ENCODE measurements at regions not wholly inside any gene's neighbourhood (a gene's known extent, or its start where the extent isn't known, plus 50 kb on each side); places are given as distances from the start of the nearest gene placed in this dataset.

DNA sequence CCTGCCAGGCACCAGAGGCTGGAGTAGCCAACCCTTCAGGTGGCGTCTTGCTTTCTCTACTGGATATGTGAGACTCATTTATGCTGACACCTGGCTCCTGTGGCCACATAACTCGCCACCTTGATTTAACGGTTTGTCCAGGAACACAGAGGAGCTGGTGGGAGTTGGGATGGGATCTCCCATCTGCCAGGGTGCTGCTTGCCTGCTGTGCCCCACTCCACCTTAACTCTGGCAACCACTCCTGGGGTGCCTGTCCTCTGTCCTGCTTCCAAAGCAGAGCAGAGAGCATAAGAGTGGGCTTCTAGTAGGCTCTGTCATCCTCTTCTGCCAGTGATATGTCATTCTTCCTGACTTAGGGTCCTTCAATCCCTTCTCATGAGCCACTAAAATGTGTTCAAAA, 63.4 kb upstream of the ZNF423 start:
- no peak overlapping the region for H3K4me3 ChIP-seq (ENCODE audit: low read depth, low read length)
- no peak for DNase-seq (ENCODE audit: low read depth)
- no peaks in the 10 kb centered on the region for H3K27me3 ChIP-seq (ENCODE audit: control insufficient read depth, insufficient read depth, low read length)
- H3K36me3 ChIP-seq (ENCODE audit: control insufficient read depth, insufficient read depth, low read length), result no peaks in the 10 kb centered on the region
- TF ChIP-seq, protein P1, sequence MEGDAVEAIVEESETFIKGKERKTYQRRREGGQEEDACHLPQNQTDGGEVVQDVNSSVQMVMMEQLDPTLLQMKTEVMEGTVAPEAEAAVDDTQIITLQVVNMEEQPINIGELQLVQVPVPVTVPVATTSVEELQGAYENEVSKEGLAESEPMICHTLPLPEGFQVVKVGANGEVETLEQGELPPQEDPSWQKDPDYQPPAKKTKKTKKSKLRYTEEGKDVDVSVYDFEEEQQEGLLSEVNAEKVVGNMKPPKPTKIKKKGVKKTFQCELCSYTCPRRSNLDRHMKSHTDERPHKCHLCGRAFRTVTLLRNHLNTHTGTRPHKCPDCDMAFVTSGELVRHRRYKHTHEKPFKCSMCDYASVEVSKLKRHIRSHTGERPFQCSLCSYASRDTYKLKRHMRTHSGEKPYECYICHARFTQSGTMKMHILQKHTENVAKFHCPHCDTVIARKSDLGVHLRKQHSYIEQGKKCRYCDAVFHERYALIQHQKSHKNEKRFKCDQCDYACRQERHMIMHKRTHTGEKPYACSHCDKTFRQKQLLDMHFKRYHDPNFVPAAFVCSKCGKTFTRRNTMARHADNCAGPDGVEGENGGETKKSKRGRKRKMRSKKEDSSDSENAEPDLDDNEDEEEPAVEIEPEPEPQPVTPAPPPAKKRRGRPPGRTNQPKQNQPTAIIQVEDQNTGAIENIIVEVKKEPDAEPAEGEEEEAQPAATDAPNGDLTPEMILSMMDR (IDR thresholded peaks at IDR 0.05; ENCODE audit: insufficient read depth, low read length, poor library complexity, severe bottlenecking), result no peak

GRCh38 chr16:49920397-49920796, 64.5 kb upstream of the ZNF423 start:
- peaks cover 2% of the 10 kb centered on the region for H3K27me3 ChIP-seq (ENCODE audit: control insufficient read depth, insufficient read depth, low read length)
- no peak overlapping the region for H3K4me3 ChIP-seq (ENCODE audit: low read depth, low read length)
- no peak for DNase-seq (ENCODE audit: low read depth)
- TF ChIP-seq, protein P1 (IDR thresholded peaks at IDR 0.05; ENCODE audit: insufficient read depth, low read length, poor library complexity, severe bottlenecking), result no peak
- no peaks in the 10 kb centered on the region for H3K36me3 ChIP-seq (ENCODE audit: control insufficient read depth, insufficient read depth, low read length)

DNA sequence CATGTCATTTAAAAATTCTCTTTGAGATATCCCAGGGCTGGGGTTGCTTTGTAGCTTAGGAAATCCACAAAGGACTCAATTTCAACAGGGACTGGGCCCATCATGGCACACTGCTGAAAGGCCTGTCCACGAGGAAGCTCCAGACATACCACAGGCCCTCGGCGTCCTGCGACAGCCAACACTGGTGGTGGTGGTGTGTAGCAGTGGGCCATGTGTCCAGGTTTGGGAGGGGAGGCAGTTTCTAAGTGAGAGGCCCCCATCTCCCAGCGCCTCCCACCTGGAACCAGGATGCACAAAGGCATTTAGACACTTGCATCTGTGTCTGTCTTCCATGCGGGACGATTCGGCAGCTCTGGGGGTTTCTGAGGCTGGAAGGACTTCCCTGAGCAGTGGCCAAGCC, 65.2 kb upstream of the ZNF423 start:
- Histone ChIP-seq H3K4me3 (ENCODE audit: low read depth, low read length) (no peak overlapping the region), H3K36me3 (ENCODE audit: control insufficient read depth, insufficient read depth, low read length) (no peaks in the 10 kb centered on the region), H3K27me3 (ENCODE audit: control insufficient read depth, insufficient read depth, low read length) (peaks cover 2% of the 10 kb centered on the region)
- DNase-seq (ENCODE audit: low read depth), result no peak
- TF ChIP-seq, protein P1 (IDR thresholded peaks at IDR 0.05; ENCODE audit: insufficient read depth, low read length, poor library complexity, severe bottlenecking), result no peak

- DNase-seq (ENCODE audit: low read depth), result peak; percentile 7
- Histone ChIP-seq H3K36me3 (ENCODE audit: control insufficient read depth, insufficient read depth, low read length) (no peaks in the 10 kb centered on the region), H3K4me3 (ENCODE audit: low read depth, low read length) (no peak overlapping the region), H3K27me3 (ENCODE audit: control insufficient read depth, insufficient read depth, low read length) (peaks cover 2% of the 10 kb centered on the region)
- TF ChIP-seq, protein P1 (IDR thresholded peaks at IDR 0.05; ENCODE audit: insufficient read depth, low read length, poor library complexity, severe bottlenecking), result peak; percentile 74
Measured at GRCh38 chr16:49921791-49922456, 66.0 kb upstream of the ZNF423 start.

- no peaks in the 10 kb centered on the region for H3K36me3 ChIP-seq (ENCODE audit: control insufficient read depth, insufficient read depth, low read length)
- H3K4me3 ChIP-seq (ENCODE audit: low read depth, low read length), result no peak overlapping the region
- peaks cover 2% of the 10 kb centered on the region for H3K27me3 ChIP-seq (ENCODE audit: control insufficient read depth, insufficient read depth, low read length)
- TF ChIP-seq, protein P1 (IDR thresholded peaks at IDR 0.05; ENCODE audit: insufficient read depth, low read length, poor library complexity, severe bottlenecking), result no peak
- no peak for DNase-seq (ENCODE audit: low read depth)
Measured at GRCh38 chr16:49923411-49923810, 67.5 kb upstream of the ZNF423 start.

DNA sequence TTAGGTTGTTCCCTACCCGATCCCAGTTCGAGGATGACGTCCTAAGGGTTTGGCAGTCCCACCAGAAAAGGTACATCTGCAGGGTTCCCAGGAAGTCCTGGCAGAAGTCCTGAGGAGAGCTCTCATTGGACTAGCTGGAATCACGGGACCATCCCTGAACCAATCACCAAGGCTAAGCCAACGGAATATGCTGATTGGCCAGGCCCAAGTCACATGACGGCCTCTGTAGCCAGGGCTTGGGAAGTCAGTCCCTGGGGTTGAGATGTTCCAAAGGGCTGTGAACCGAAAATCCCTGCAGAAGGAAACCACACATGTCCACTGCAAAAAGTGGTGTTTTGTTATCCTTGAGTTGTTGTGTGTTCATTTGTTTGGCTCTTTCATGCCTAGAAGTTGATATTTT, 68.2 kb upstream of the ZNF423 start:
- peaks cover 2% of the 10 kb centered on the region for H3K27me3 ChIP-seq (ENCODE audit: control insufficient read depth, insufficient read depth, low read length)
- no peaks in the 10 kb centered on the region for H3K36me3 ChIP-seq (ENCODE audit: control insufficient read depth, insufficient read depth, low read length)
- no peak for DNase-seq (ENCODE audit: low read depth)
- TF ChIP-seq, protein P1 (IDR thresholded peaks at IDR 0.05; ENCODE audit: insufficient read depth, low read length, poor library complexity, severe bottlenecking), result no peak
- no peak overlapping the region for H3K4me3 ChIP-seq (ENCODE audit: low read depth, low read length)

All from kidney epithelial cell (primary cell).